NCI-H2196 (cell line): ENCODE measurements at regions not wholly inside any gene's neighbourhood (a gene's known extent, or its start where the extent isn't known, plus 50 kb on each side); places are given as distances from the start of the nearest gene placed in this dataset.

ENCODE experiments used
- DNase-seq: peaks from one replicate; lab custom pipeline; 2025; ENCODE audit not compliant: unreplicated experiment; lab: John Stamatoyannopoulos, UW

DNA sequence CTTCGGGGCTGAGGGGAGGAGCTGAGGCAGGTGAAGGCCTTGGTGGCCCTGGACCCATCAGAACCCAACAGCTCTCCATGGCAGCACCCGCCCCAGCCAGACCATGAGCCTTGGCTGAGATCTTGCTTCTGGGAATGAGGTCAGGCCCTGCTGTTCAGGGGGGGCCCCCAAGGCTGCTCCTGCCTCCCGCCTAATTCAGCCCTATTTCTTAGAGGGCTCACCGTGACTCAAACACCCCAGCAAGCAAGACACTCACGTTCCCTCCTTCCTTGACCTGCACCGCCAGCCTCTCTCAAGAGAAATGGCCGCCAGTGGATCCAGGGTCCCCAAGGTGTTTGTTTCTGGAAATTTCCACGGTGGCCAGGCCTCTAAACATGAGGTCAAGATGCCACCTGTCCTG is 61.4 kb upstream of the PPP1R26 start:
- DNase-seq, result no peak

DNA sequence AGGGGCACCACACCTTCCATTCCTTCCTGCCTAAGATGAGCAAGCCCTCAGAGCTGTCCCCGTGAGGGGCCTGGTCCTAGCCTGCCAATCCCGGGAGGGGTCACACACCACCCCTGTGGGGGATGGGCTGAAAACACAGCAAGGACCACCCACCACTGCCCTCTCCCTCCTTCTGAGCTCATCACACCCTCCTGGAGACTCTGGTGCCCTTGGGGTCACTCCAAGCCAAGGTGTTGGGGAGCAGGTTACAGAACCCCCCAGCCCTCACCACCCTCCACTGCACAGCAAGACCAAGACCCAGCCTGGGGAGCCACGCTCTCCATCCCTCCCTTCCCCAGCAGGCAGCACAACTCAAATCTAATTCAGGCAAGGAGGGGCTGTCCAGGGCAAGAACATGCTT is 60.5 kb upstream of the PPP1R26 start:
- DNase-seq, result no peak

DNA sequence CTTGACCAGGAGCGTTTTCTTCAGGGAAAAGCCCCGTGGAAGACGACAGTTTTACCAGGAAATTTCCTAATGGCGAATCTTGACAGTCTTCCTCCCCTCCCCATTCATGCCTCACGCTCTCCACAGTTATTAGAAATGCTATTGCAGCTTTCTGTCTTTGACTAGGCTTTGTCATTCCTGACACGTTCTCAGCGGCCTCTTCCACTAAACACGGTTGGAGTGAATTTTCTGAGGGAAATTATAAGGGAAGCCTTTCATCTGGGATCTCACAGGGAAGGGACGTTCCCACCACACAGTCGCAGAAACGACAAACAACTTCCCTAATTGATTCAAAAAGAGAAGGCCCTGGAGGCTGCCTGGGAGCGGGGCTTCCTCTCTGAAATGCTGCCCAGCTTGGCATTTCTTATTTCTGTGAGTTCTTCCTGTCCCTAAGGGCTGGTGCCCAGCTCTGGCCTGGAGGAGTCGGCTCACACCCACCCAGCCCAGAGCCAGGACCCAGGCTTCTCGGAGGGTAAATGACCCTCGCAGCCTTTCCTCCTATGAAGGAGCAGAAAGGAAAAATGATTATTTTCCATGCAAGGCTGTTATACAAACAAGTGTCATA is 57.1 kb upstream of the PPP1R26 start:
- no peak for DNase-seq

DNA sequence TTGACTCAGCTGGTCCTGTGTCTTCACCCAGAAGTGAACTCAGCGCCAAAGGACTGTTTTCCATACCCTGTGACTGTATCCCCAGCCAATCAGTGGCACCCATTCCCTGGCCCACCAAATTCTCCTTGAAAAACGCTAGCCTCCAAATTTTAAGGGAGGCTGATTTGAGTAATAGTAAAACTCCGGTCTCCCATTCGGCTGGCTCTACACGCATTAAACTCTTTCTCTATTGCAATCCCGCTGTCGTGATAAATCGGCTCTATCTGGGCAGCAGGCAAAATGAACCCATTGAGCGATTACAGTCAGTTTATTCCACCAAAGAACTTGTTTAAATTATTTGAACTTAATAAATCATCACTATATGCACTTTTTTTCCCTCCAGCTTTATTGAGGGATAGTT is 55.9 kb upstream of the PPP1R26 start:
- DNase-seq, result no peak
